Mesenchymal stem cell (in vitro differentiated cells and primary cell): ENCODE measurements at regions not wholly inside any gene's neighbourhood (a gene's known extent, or its start where the extent isn't known, plus 50 kb on each side); places are given as distances from the start of the nearest gene placed in this dataset.

ENCODE experiments used
- DNase-seq: peaks from one replicate; pipeline ENCODE4 v3.0.0-alpha.2; 2013
- H2AFZ ChIP-seq: one replicate; pipeline ENCODE4 v1.6.1; 2013; ENCODE audit warnings: low read depth, mild to moderate bottlenecking, control low read depth, inconsistent platforms, low read length, moderate library complexity
- H2AK5ac ChIP-seq: 2 replicates; pipeline ENCODE4 v1.6.1; 2013; ENCODE audit warnings: low read length, moderate library complexity, mild to moderate bottlenecking, inconsistent platforms; ENCODE audit not compliant: severe bottlenecking
- H2BK120ac ChIP-seq: one replicate; pipeline ENCODE4 v1.6.1; 2013; ENCODE audit warnings: low read depth, mild to moderate bottlenecking, inconsistent platforms, low read length, moderate library complexity
- H2BK12ac ChIP-seq, 2 experiments: one replicate each; pipeline ENCODE4 v1.6.1; 2013; ENCODE audit warnings: inconsistent platforms in 2 of 2, low read length in 2 of 2, mild to moderate bottlenecking in 2 of 2, moderate library complexity in 2 of 2, control low read depth in 1 of 2
- H2BK15ac ChIP-seq: one replicate; pipeline ENCODE4 v1.6.1; 2013; ENCODE audit warnings: mild to moderate bottlenecking, low read depth, inconsistent platforms; ENCODE audit not compliant: poor library complexity, severe bottlenecking
- H2BK5ac ChIP-seq: 2 replicates; pipeline ENCODE4 v1.6.1; 2013; ENCODE audit warnings: low read depth, mild to moderate bottlenecking, low read length, control low read depth, inconsistent platforms; ENCODE audit not compliant: poor library complexity, severe bottlenecking
- H3K14ac ChIP-seq, 2 experiments: one replicate each; pipeline ENCODE4 v1.6.1; 2013; ENCODE audit warnings: inconsistent platforms in 2 of 2, low read length in 2 of 2, control low read depth in 1 of 2, mild to moderate bottlenecking in 1 of 2, moderate library complexity in 1 of 2
- H3K18ac ChIP-seq, 2 experiments: one replicate each; pipeline ENCODE4 v1.6.1; 2013; ENCODE audit warnings: inconsistent platforms in 2 of 2, low read length in 2 of 2, control low read depth in 1 of 2, low read depth in 1 of 2, mild to moderate bottlenecking in 1 of 2
- H3K23ac ChIP-seq, 2 experiments: one replicate each; pipeline ENCODE4 v1.6.1; 2013; ENCODE audit warnings: inconsistent platforms in 2 of 2, low read length in 2 of 2, mild to moderate bottlenecking in 2 of 2, moderate library complexity in 2 of 2, control low read depth in 1 of 2
- H3K27ac ChIP-seq: 2 replicates; pipeline ENCODE4 v1.5.1; 2013; ENCODE audit warnings: mild to moderate bottlenecking, moderate library complexity, low read length, control low read depth, inconsistent platforms; ENCODE audit not compliant: poor library complexity, severe bottlenecking
- H3K27me3 ChIP-seq, 2 experiments: 2 replicates each; pipeline versions ENCODE4 v1.6.1 to v1.7.0; 2013; ENCODE audit warnings: low read length in 2 of 2, mild to moderate bottlenecking in 2 of 2, moderate library complexity in 2 of 2, control low read depth in 1 of 2, inconsistent platforms in 1 of 2; ENCODE audit not compliant: control insufficient read depth in 1 of 2, insufficient read depth in 1 of 2
- H3K36me3 ChIP-seq, 2 experiments: 2 replicates each; pipeline versions ENCODE4 v1.6.1 to v1.7.0; 2013; ENCODE audit warnings: low read length in 2 of 2, control low read depth in 1 of 2, inconsistent platforms in 1 of 2, low read depth in 1 of 2, mild to moderate bottlenecking in 1 of 2; ENCODE audit not compliant: insufficient read depth in 2 of 2, control insufficient read depth in 1 of 2
- H3K4ac ChIP-seq, 2 experiments: one replicate each; pipeline ENCODE4 v1.6.1; 2013; ENCODE audit warnings: inconsistent platforms in 2 of 2, low read length in 2 of 2, mild to moderate bottlenecking in 2 of 2, moderate library complexity in 2 of 2, control low read depth in 1 of 2, low read depth in 1 of 2
- H3K4me1 ChIP-seq: 2 replicates; pipeline ENCODE4 v1.6.1; 2013; ENCODE audit warnings: low read depth, low read length, control low read depth; ENCODE audit not compliant: control insufficient read depth, insufficient read depth
- H3K4me2 ChIP-seq: 2 replicates; pipeline ENCODE4 v1.6.1; 2013; ENCODE audit warnings: low read length, mild to moderate bottlenecking, inconsistent platforms; ENCODE audit not compliant: poor library complexity, severe bottlenecking
- H3K4me3 ChIP-seq, 2 experiments: 2 replicates each; pipeline versions ENCODE4 v1.5.1 to v1.7.0; 2013; ENCODE audit warnings: low read length in 2 of 2, mild to moderate bottlenecking in 2 of 2, control low read depth in 1 of 2, low read depth in 1 of 2; ENCODE audit not compliant: insufficient read depth in 1 of 2
- H3K79me1 ChIP-seq: replicated peaks from 2 replicates; pipeline ENCODE4 v1.6.1; 2013; ENCODE audit warnings: mild to moderate bottlenecking, control low read depth, low read length, inconsistent platforms; ENCODE audit not compliant: poor library complexity, severe bottlenecking
- H3K9ac ChIP-seq: 2 replicates; pipeline ENCODE4 v1.7.0; 2013; ENCODE audit warnings: mild to moderate bottlenecking, low read length, moderate library complexity
- H3K9me3 ChIP-seq: 2 replicates; pipeline ENCODE4 v1.7.0; 2013; ENCODE audit warnings: mild to moderate bottlenecking, low read length; ENCODE audit not compliant: control insufficient read depth
- H4K8ac ChIP-seq: one replicate; pipeline ENCODE4 v1.6.1; 2013; ENCODE audit warnings: inconsistent platforms, mild to moderate bottlenecking, low read length, moderate library complexity
- H4K91ac ChIP-seq: one replicate; pipeline ENCODE4 v1.6.1; 2013; ENCODE audit warnings: mild to moderate bottlenecking, low read length, inconsistent platforms
- WGBS: methylation state at CpG from one replicate; pipeline ENCODE4 v1.1.7; 2013; ENCODE audit warnings: mixed read lengths; 5-methylcytosine and 5-hydroxymethylcytosine counted together

DNA sequence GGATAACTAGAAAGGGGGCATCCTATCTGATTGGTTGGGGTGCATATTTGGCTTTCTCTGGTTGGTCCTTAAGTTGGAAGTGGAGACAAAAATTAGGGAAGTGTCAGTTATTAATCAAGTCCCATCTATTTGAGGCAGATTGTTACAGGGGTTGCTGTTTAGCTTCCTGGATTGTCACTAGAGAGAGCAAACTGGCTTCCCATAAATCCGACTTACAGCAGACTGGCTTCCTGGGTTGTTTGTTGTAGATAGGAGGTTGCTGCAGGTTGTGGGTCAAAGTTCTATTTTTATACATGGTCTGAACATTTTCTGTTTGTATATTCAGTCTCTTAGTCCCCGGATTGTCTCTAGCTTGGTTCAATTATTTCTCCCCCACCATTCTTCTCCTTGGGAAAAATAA is 106.1 kb upstream of the HABP2 start:
- H3K14ac ChIP-seq = no peak overlapping the region
- H3K18ac ChIP-seq = no peak overlapping the region
- H2AK5ac ChIP-seq = no peak overlapping the region
- WGBS = 36% methylated on average over 1 of the region's 2 CpGs
- H3K9ac ChIP-seq = no peak overlapping the region
- H2BK5ac ChIP-seq = no peak overlapping the region
- no peak overlapping the region for H3K4me3 ChIP-seq
- no peak overlapping the region for H3K4me2 ChIP-seq
- no peak for DNase-seq
- H3K4me1 ChIP-seq = no peaks in the 10 kb centered on the region
- H3K4ac ChIP-seq = no peak overlapping the region
- H4K8ac ChIP-seq = no peak overlapping the region
- no peak overlapping the region for H4K91ac ChIP-seq
- no peak overlapping the region for H3K27ac ChIP-seq
- H2BK12ac ChIP-seq = no peak overlapping the region
- no peak overlapping the region for H2BK15ac ChIP-seq
- no peak overlapping the region for H3K23ac ChIP-seq
- no peak overlapping the region for H2BK120ac ChIP-seq
- H3K9me3 ChIP-seq = no peaks in the 10 kb centered on the region
- no peak overlapping the region for H2AFZ ChIP-seq
- no peaks in the 10 kb centered on the region for H3K79me1 ChIP-seq
- H3K27me3 ChIP-seq = peaks cover 33 to 47% of the 10 kb centered on the region in 2 experiments
- H3K36me3 ChIP-seq = no peaks in the 10 kb centered on the region

- Histone ChIP-seq H3K9ac (no peak overlapping the region), H3K27me3 (peaks cover 30 to 51% of the 10 kb centered on the region in 2 experiments), H3K23ac (no peak overlapping the region), H2BK120ac (no peak overlapping the region), H2BK12ac (no peak overlapping the region), H3K9me3 (no peaks in the 10 kb centered on the region), H2BK5ac (no peak overlapping the region), H3K4ac (no peak overlapping the region), H3K4me2 (no peak overlapping the region), H4K91ac (no peak overlapping the region), H2AK5ac (no peak overlapping the region), H3K79me1 (no peaks in the 10 kb centered on the region), H3K27ac (no peak overlapping the region), H4K8ac (no peak overlapping the region), H3K4me1 (no peaks in the 10 kb centered on the region), H3K14ac (no peak overlapping the region), H3K18ac (no peak overlapping the region), H3K4me3 (no peak overlapping the region), H2AFZ (no peak overlapping the region), H2BK15ac (no peak overlapping the region), H3K36me3 (no peaks in the 10 kb centered on the region)
- DNase-seq = no peak
- WGBS = 93% methylated on average over 1 of the region's 1 CpG
These were observed 105.6 kb upstream of the HABP2 start for GRCh38 chr10:113447278-113447677.

DNA sequence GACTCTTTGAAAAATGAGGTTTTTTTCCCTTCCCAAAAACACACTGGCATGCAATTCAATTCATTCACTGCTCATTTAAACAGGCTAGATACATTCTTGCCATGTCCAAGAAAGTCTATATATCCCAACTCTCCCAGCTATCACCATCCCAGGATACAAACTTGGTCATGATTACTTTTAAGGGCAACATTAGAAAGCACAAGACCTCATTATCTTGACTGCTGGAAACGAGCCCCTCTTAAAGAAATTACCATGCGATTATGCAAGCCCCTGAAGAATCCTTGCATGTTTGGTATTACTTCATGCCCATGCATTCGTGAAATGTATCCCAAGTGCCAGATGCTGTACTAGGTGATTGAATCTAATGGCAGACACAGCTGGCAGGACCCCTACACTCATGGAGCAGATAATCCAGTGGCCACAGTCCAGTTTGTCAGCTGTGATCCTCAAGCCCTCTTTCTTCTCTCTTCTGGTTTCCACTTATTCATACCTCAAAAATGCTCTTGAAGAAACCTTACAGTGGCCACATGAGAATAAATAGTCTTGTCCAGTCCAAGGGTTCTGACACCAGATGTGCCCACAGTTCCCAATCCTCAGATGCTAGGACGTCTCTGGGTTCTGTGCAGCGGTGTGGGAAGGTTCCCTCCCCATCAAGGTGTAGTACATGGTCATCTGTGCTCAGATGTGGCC is 103.7 kb upstream of the HABP2 start:
- H3K14ac ChIP-seq = no peak overlapping the region
- no peak overlapping the region for H3K23ac ChIP-seq
- no peaks in the 10 kb centered on the region for H3K4me1 ChIP-seq
- no peak overlapping the region for H2BK12ac ChIP-seq
- H3K27me3 ChIP-seq = peaks cover 27 to 51% of the 10 kb centered on the region in 2 experiments
- H2BK5ac ChIP-seq = no peak overlapping the region
- no peak overlapping the region for H2AK5ac ChIP-seq
- H3K4me3 ChIP-seq = no peak overlapping the region
- DNase-seq = no peak
- no peak overlapping the region for H3K4me2 ChIP-seq
- no peak overlapping the region for H2BK120ac ChIP-seq
- H3K27ac ChIP-seq = no peak overlapping the region
- no peak overlapping the region for H4K8ac ChIP-seq
- WGBS = 75% methylated on average over 5 of the region's 5 CpGs
- H2AFZ ChIP-seq = no peak overlapping the region
- H3K9me3 ChIP-seq = no peaks in the 10 kb centered on the region
- H4K91ac ChIP-seq = no peak overlapping the region
- no peak overlapping the region for H3K18ac ChIP-seq
- no peaks in the 10 kb centered on the region for H3K36me3 ChIP-seq
- H3K9ac ChIP-seq = no peak overlapping the region
- no peak overlapping the region for H2BK15ac ChIP-seq
- H3K79me1 ChIP-seq = no peaks in the 10 kb centered on the region
- no peak overlapping the region for H3K4ac ChIP-seq

- no peak overlapping the region for H3K4ac ChIP-seq
- H4K8ac ChIP-seq = no peak overlapping the region
- H2AK5ac ChIP-seq = no peak overlapping the region
- H3K9ac ChIP-seq = no peak overlapping the region
- H3K14ac ChIP-seq = no peak overlapping the region
- H3K79me1 ChIP-seq = no peaks in the 10 kb centered on the region
- H4K91ac ChIP-seq = no peak overlapping the region
- no peak overlapping the region for H3K4me2 ChIP-seq
- H3K18ac ChIP-seq = no peak overlapping the region
- no peak overlapping the region for H2BK15ac ChIP-seq
- no peak for DNase-seq
- H3K27ac ChIP-seq = no peak overlapping the region
- H2BK5ac ChIP-seq = no peak overlapping the region
- no peak overlapping the region for H3K23ac ChIP-seq
- no peaks in the 10 kb centered on the region for H3K9me3 ChIP-seq
- peaks cover 19 to 45% of the 10 kb centered on the region in 2 experiments for H3K27me3 ChIP-seq
- H2BK12ac ChIP-seq = no peak overlapping the region
- no peak overlapping the region for H3K4me3 ChIP-seq
- no peaks in the 10 kb centered on the region for H3K36me3 ChIP-seq
- no peak overlapping the region for H2AFZ ChIP-seq
- WGBS = 68% methylated on average over 5 of the region's 9 CpGs
- H3K4me1 ChIP-seq = no peaks in the 10 kb centered on the region
- no peak overlapping the region for H2BK120ac ChIP-seq
These were observed 102.6 kb upstream of the HABP2 start for GRCh38 chr10:113450046-113450804.
